Activated gamma-delta T cell treated with anti-CD3 and anti-CD28 coated beads, Interleukin-2, amount 50 U/mL, for 16 hours (primary cell): ENCODE measurements at regions not wholly inside any gene's neighbourhood (a gene's known extent, or its start where the extent isn't known, plus 50 kb on each side); places are given as distances from the start of the nearest gene placed in this dataset.
"Not testable (repeated sequence)": the region's sequence is repeated elsewhere in the genome, so short reads cannot be mapped to it uniquely, and the experiment has no call there.

Experiments
- DNase-seq: peaks from one replicate; pipeline ENCODE4 v3.0.0-alpha.2; 2020; ENCODE audit warnings: low read depth

DNA sequence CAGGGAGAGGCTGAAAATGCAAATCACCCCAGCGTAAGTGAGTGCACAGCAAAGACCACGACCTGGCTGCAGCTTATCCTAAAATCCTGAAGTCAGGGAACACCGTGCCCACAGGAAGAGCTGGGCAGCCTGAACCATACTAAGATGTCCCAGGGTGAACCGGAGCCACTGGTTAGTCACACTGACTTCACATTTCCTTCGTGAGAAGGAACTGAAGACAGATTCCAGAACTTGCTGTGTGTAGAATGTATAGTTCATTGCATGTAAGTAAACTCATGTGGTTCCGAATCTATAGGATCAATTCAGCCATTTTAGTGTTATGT lies 84.6 kb upstream of the NDUFV2 start:
- no peak for DNase-seq

GRCh38 chr18:9019135-9019534 lies 83.4 kb upstream of the NDUFV2 start:
- DNase-seq = no peak

DNA sequence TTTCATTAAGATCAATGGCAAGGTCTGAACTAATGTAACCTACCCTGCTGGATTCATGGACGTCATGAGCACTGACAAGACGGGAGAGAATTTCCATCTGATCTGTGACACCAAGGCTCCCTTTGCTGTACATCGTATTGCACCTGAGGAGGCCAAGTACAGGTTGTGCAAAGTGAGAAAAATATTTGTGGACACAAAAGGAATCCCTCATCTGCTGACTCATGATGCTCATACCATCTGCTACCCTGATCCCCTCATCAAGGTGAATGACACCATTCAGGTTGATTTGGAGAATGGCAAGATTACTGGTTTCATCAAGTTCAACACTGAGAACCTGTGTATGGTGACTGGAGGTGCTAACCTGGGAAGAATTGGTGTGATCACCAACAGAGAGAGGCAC lies 82.3 kb upstream of the NDUFV2 start:
- DNase-seq = no peak

DNA sequence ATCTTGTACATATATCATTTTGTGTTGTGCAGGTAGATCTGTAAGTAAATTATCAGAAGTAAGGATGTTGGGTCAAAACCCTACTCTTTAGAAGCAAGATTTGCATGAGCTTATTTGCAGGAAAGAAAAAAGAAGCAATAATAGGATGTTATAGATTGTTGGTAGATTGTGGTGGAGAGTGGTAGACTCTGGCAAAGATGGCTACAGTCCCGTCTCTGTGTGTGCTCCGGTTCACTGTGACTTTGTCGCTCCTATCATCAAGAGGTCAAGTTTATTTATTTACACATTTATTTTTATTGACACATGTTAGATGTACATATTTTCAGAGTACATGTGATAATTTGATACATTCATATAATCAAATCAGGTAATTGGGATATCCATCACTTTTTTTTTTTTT lies 81.0 kb upstream of the NDUFV2 start:
- no peak for DNase-seq

DNA sequence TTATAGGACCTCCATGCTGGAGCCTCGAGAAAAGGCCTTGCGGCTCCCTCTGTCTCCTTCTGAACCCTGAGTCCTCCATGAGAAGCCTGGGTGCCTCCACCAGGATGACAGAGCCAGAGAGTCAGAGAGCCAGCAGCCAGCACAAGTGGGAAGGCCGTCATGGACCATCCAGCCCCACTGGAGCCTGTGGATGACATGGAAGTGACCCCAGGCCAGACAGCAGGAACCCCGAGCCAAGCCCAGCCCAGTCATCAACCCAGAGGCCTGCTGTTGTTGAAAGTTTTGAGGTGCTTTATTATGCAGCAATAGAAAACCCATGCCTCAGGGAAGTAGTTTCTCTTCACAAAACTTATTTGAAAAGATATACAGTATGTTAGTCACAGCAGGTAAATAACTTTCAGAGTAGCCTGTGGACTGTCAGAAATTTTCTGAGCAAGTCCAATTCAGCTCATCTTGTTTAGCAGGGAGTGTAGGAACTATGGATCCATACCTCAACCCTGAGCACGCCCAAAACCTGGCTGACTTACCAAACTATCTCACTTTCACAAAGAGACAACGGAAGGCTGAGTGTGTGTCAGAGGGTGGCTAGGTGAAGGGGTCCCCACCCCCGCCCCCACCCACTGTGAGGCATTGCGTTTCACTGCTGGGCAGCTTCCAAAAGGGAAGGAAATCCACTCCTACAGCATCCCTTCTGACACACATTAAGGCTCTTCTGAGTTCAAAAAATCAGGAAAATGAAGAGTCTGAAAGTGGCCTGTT lies 79.9 kb upstream of the NDUFV2 start:
- no peak for DNase-seq

DNA sequence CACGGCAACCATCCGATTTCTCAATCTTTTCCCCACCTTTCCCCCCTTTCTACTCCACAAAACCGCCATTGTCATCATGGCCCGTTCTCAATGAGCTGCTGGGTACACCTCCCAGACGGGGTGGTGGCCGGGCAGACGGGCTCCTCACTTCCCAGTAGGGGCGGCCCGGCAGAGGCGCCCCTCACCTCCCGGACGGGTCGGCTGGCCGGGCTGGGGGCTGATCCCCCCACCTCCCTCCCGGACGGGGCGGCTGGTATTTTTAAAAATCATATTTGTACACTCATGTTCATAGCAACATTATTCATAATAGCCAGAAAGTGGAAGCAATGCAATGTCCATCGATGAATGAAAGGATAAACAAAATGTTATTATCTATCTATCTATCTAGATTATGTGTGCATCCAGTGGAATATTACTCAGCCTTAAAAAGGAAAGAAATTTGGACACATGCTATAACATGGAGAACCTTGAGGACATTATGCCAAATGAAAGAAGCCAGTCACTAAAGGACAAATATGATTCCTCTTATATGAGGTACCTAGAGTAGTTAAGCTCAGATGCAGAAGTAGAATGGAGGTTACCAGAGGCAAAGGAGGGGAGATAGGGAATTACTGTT lies 78.4 kb upstream of the NDUFV2 start:
- DNase-seq = not testable (repeated sequence)

DNA sequence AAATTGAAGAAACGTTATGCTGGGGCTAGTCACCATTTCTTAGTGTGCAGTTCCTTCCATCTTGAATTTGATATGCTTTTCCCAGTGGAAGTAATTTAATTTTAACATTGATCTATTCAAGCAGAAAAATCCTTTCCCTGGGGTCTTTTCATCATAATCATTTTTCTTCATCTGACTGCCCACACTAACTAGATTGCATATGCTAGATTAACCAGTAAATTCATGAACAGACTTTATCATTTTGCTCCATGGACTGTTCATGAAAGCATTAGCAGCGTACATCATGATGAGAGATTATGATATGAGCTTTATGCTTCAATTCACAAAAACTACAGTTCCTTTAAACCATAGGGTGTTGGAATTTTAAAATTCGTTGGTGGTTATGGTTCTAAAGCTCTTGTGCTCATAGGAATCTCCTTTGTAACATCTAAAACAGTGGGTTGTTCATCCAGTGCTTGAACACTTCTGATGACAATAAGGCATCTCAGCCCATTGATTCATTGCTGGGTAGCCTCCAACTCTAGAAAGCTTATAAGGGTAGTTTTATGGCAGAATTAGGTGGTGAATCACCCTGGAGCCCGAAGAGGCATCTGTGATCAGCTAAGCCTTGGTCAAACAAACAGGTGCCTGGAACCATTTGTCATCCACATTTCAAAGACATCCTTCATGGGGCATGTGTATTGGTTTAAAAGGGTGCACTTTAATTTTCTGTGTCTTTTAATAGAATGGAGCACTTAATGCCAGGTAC lies 77.2 kb upstream of the NDUFV2 start:
- no peak for DNase-seq

DNA sequence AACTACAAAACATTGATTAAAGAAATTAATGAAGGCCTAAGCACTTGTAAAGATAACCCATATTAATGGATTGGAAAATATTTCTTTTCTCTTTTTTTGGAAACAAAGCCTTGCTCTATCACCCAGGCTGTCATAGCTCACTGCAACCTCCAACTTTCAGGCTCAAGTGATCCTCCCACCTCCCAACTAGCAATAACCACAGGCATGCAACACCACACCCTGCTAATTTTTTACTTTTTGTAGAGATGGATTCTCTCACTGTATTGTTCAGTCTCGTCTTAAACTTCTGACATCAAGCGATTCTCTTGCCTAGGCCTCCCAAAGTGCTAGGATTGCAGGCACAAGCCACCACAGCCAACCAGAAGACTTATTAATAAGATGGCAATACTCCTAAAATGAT lies 73.4 kb upstream of the NDUFV2 start:
- DNase-seq = no peak

DNA sequence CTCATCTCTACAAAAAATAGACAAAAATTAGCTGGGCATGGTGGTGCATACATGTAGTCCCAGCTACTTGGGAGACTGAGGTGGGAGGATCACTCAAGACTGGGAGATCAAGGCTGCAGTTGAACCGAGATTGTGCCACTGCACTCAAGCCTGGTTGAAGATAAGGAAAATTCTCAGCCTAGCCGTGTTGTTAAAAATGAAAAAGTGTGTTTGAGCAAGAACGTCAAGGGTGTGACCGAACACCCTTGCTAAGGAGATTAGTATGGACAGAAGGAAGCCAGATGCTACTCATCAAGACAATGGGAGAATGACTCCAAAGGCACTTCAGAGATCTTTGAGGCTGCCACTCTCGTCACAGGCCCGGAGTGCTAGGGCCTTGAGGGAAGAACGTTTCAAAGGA lies 70.0 kb upstream of the NDUFV2 start:
- no peak for DNase-seq

DNA sequence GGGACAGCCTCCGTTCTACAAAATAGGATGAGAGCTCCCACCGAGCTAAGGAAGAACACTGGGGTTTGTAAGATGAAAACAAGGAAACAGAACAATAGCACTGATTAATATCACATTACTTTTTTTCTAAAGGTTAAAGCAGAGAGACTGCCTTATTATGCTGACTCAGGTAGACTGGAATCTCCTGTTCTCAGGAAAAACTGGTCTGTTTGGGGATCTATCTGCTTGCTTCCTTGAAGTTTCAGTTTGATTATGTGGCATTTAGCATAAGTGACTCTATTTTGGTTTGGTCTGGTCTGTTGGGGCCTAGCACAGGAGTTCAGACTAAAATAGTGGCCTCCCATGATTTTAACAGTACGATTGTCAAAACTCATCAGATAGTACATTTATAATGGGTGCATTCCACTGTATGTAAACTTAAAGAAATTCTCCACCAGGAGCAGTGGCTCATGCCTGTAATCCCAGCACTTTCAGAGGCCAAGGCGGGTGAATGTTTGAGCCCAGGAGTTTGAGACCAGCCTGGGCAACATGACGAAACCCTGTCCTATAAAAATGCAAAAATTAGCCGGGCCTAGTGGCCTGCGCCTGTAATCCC lies 64.1 kb upstream of the NDUFV2 start:
- no peak for DNase-seq

DNA sequence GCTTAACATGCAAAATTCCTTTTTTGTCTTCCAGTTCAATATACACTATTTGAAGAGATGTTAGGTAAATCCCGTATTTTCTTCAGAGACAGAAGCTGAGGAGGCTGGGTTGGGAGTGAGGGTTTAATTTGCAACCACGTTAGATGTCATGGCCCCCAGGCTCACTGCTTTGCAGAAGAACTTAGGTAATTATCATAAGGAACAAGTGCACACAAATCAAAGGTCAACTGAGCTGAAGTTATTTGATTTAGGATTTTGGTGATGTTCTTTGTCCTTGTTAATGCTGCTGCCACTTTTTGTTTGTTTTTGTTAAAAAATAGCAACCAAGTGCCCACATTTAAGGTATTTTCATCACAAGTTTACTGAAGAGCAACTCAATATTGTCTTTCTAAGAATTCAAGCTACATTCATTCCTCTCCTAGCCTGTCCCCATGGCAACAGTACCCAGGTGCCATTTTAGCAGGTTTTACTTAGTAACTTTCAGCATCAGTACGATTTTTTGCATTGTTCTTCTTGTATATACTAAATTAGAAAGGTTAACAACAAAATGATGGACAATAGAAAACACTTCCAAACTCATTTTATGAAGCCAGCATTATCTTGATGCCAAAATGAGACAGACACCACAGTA lies 62.9 kb upstream of the NDUFV2 start:
- DNase-seq = no peak

GRCh38 chr18:9042766-9043481 lies 59.6 kb upstream of the NDUFV2 start:
- DNase-seq = no peak

- no peak for DNase-seq
Observed at GRCh38 chr18:9043581-9043980, 58.9 kb upstream of the NDUFV2 start.

- no peak for DNase-seq
Observed at GRCh38 chr18:9047715-9048114, 54.8 kb upstream of the NDUFV2 start.

DNA sequence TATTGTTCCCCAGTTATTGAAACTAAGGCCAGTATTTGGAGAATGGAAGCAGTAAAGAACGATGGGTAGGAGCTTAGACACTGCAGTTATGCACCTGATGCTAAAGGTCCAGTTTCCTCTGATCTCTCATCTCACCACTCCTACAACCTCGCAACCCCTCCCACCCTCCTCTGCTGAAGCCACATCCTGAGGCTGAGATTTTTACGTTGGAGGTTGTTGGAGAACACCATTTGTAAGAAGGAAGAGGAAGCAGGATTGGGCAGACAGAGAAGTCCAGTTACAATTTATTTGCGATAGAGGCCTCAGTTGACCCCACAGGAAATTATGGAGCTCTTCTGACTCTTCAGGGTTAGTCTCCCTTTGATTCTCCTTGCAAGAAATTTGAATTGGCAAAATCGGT lies 54.3 kb upstream of the NDUFV2 start:
- no peak for DNase-seq

DNA sequence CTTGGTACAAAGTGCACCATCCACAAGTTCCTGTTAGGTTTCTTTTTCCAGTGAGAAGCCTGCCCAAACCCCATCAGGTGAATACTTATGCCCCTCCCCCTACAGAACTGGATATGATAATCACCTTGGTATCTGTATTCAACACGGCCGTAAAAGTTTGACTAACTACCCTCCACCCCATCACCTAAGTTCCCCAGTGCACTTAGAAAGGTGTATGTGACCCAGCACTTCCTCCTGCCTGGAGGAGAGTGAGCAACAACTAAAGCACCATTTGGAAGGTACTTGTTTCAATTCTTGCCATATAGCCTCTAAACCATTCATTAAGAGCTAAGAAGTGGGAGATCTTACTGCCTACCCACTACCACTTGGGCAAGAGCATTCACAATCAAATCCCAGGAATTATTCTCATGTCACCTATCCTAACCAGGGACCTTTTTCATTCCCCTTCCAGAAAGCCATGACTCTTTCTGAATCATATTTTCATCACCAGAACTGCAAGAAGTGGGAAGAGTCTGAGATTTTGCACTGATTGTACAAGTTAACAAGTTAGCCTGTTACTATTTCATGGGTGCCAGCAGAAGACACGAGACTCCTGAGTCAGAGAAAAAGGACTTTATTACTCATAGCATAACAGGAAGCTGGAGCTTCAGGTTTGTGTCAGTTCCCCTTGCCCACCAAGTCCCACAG lies 53.5 kb upstream of the NDUFV2 start:
- DNase-seq = no peak

- no peak for DNase-seq
Observed at GRCh38 chr18:9049495-9049809, 53.0 kb upstream of the NDUFV2 start.

GRCh38 chr18:9050628-9051284 lies 51.7 kb upstream of the NDUFV2 start:
- not testable (repeated sequence) for DNase-seq
